Caco-2 (cell line): ENCODE measurements at regions not wholly inside any gene's neighbourhood (a gene's known extent, or its start where the extent isn't known, plus 50 kb on each side); places are given as distances from the start of the nearest gene placed in this dataset.
A peak's percentile ranks its signal among the peaks of the same experiment; 100 is the strongest.

ENCODE experiments used
- BruUV-seq: library from RNA; stranded (reverse); fragments of 400-500 nt; replicated peaks from 2 replicates; lab custom pipeline; 2021; lab: Mats Ljungman, UMichigan
- CTCF ChIA-PET: fragments of 300-600 bp; sonication (Branson Sonifier 250); formaldehyde crosslinking; loops from one replicate; lab custom pipeline; 2022; ENCODE audit warnings: antibody characterized with exemption; lab: Charles Lee
- POLR2A ChIA-PET: fragments of 300-600 bp; sonication (Branson Sonifier 250); formaldehyde crosslinking; loops from one replicate; lab custom pipeline; 2022; ENCODE audit warnings: antibody characterized with exemption; lab: Charles Lee
- DNase-seq, 2 experiments: peaks; one replicate each; pipeline versions ENCODE4 v3.0.0 to v3.0.0-alpha.2; 2020 to 2022
- H3K27me3 ChIP-seq: replicated peaks from 2 replicates; pipeline ENCODE4 v1.6.0; 2011; ENCODE audit warnings: low read length; ENCODE audit not compliant: control insufficient read depth, insufficient read depth
- H3K36me3 ChIP-seq: 2 replicates; pipeline ENCODE4 v1.5.1; 2011; ENCODE audit warnings: low read length; ENCODE audit not compliant: control insufficient read depth, insufficient read depth
- H3K4me1 ChIP-seq: fragments of 250-450 bp; sonication (Bioruptor Pico); 2 replicates; pipeline ENCODE4 v1.5.1; 2020; ENCODE audit warnings: mild to moderate bottlenecking
- H3K4me3 ChIP-seq: 2 replicates; pipeline ENCODE4 v1.5.1; 2011; ENCODE audit warnings: low read depth, mild to moderate bottlenecking, control low read depth, low read length
- H3K9me3 ChIP-seq: fragments of 250-450 bp; sonication (Bioruptor Pico); 2 replicates; pipeline ENCODE4 v1.5.1; 2020; ENCODE audit warnings: mild to moderate bottlenecking, moderate library complexity
- H3K27ac Mint-ChIP-seq: one replicate; pipeline ENCODE4 v1.8.0; 2022; ENCODE audit warnings: mixed read lengths; ENCODE audit not compliant: unreplicated experiment
- H3K27me3 Mint-ChIP-seq: one replicate; pipeline ENCODE4 v1.8.0; 2022; ENCODE audit warnings: mixed read lengths; ENCODE audit not compliant: insufficient read depth, unreplicated experiment
- H3K36me3 Mint-ChIP-seq: one replicate; pipeline ENCODE4 v1.8.0; 2022; ENCODE audit warnings: mild to moderate bottlenecking, mixed read lengths; ENCODE audit not compliant: insufficient read depth, unreplicated experiment
- H3K4me1 Mint-ChIP-seq: one replicate; pipeline ENCODE4 v1.8.0; 2022; ENCODE audit warnings: low read depth, mixed read lengths; ENCODE audit not compliant: unreplicated experiment
- H3K4me3 Mint-ChIP-seq: one replicate; pipeline ENCODE4 v1.8.0; 2022; ENCODE audit warnings: mild to moderate bottlenecking, moderate library complexity, mixed read lengths; ENCODE audit not compliant: unreplicated experiment
- H3K9me3 Mint-ChIP-seq: one replicate; pipeline ENCODE4 v1.8.0; 2022; ENCODE audit warnings: mixed read lengths; ENCODE audit not compliant: unreplicated experiment
- CTCF ChIP-seq, 2 experiments: fragments of 200-600 bp in 1 of 2; IDR thresholded peaks; 1 replicate in 1 of 2; 2 replicates in 1 of 2; pipeline versions ENCODE4 v1.5.1 to v1.8.0; 2011 to 2022; ENCODE audit warnings: antibody characterized with exemption in 1 of 2, control low read depth in 1 of 2, inconsistent platforms in 1 of 2, low read depth in 1 of 2, low read length in 1 of 2, mild to moderate bottlenecking in 1 of 2, moderate library complexity in 1 of 2; ENCODE audit not compliant: insufficient read depth in 1 of 2, severe bottlenecking in 1 of 2, unreplicated experiment in 1 of 2
- intact Hi-C: fragments of 100-400 bp; cut with micrococcal nuclease; formaldehyde crosslinking; loops from one replicate; pipeline ENCODE4 v1.10.0; 2022; ENCODE audit not compliant: unreplicated experiment

GRCh38 chr7:24483804-24484203, 89.4 kb upstream of the PALS2 start:
- no peak for DNase-seq
- no peak overlapping the region for H3K27ac Mint-ChIP-seq

GRCh38 chr7:24492576-24492975, 80.7 kb upstream of the PALS2 start:
- no peaks in the 10 kb centered on the region for H3K27me3 ChIP-seq
- H3K9me3 Mint-ChIP-seq, result no peaks in the 10 kb centered on the region

More at GRCh38 chr7:24483804-24484203, 89.4 kb upstream of the PALS2 start:
- Mint-ChIP-seq H3K9me3 (no peaks in the 10 kb centered on the region), H3K36me3 (no peaks in the 10 kb centered on the region), H3K4me1 (peaks cover 2% of the 10 kb centered on the region), H3K27me3 (no peaks in the 10 kb centered on the region), H3K4me3 (no peak overlapping the region)
- no TSS peak for BruUV-seq
- H3K9me3 ChIP-seq, result no peaks in the 10 kb centered on the region
- H3K27me3 ChIP-seq, result no peaks in the 10 kb centered on the region
- CTCF ChIA-PET, result no interaction called here
- H3K4me3 ChIP-seq, result no peak overlapping the region
- TF ChIP-seq CTCF (IDR thresholded peaks at IDR 0.05; ENCODE audit: insufficient read depth in 1 of 2, low read depth in 1 of 2, low read length in 1 of 2, severe bottlenecking in 1 of 2, unreplicated experiment in 1 of 2), result no peak
- POLR2A ChIA-PET, result no interaction called here
- H3K36me3 ChIP-seq, result no peaks in the 10 kb centered on the region
- intact Hi-C loops, result no loop called here
- H3K4me1 ChIP-seq, result no peaks in the 10 kb centered on the region

GRCh38 chr7:24494832-24495231, 78.4 kb upstream of the PALS2 start:
- H3K4me3 Mint-ChIP-seq, result no peak overlapping the region
- BruUV-seq, result no TSS peak
- no peak for DNase-seq
- TF ChIP-seq CTCF (IDR thresholded peaks at IDR 0.05; ENCODE audit: insufficient read depth in 1 of 2, low read depth in 1 of 2, low read length in 1 of 2, severe bottlenecking in 1 of 2, unreplicated experiment in 1 of 2), result peak in 1 of 2 experiments; percentile 9
- H3K36me3 ChIP-seq, result no peaks in the 10 kb centered on the region
- no peak overlapping the region for H3K4me3 ChIP-seq
- H3K36me3 Mint-ChIP-seq, result no peaks in the 10 kb centered on the region
- H3K4me1 Mint-ChIP-seq, result peaks cover 7% of the 10 kb centered on the region
- no peaks in the 10 kb centered on the region for H3K9me3 Mint-ChIP-seq
- intact Hi-C loops, result loop anchor here (10.0 kb wide), 1 partner anchor 90 kb away; no protein-coding TSS in a partner anchor
- no peaks in the 10 kb centered on the region for H3K27me3 ChIP-seq
- H3K27me3 Mint-ChIP-seq, result no peaks in the 10 kb centered on the region
- H3K4me1 ChIP-seq, result no peaks in the 10 kb centered on the region; the same call in 1 of the 2 replicates
- ChIA-PET POLR2A (no interaction called here), CTCF (no interaction called here)
- no peaks in the 10 kb centered on the region for H3K9me3 ChIP-seq
- H3K27ac Mint-ChIP-seq, result no peak overlapping the region

More at GRCh38 chr7:24492576-24492975, 80.7 kb upstream of the PALS2 start:
- no peak overlapping the region for H3K4me3 Mint-ChIP-seq
- peaks cover 7% of the 10 kb centered on the region for H3K4me1 Mint-ChIP-seq
- no peak overlapping the region for H3K4me3 ChIP-seq
- intact Hi-C loops, result loop anchor here (10.0 kb wide), 1 partner anchor 88 kb away; no protein-coding TSS in a partner anchor
- no peak for TF ChIP-seq CTCF (IDR thresholded peaks at IDR 0.05; ENCODE audit: insufficient read depth in 1 of 2, low read depth in 1 of 2, low read length in 1 of 2, severe bottlenecking in 1 of 2, unreplicated experiment in 1 of 2)
- H3K36me3 ChIP-seq, result no peaks in the 10 kb centered on the region
- H3K27me3 Mint-ChIP-seq, result no peaks in the 10 kb centered on the region
- H3K36me3 Mint-ChIP-seq, result no peaks in the 10 kb centered on the region
- no peak overlapping the region for H3K27ac Mint-ChIP-seq
- H3K4me1 ChIP-seq, result no peaks in the 10 kb centered on the region; the same call in 1 of the 2 replicates
- ChIA-PET POLR2A (no interaction called here), CTCF (no interaction called here)
- BruUV-seq, result no TSS peak
- H3K9me3 ChIP-seq, result no peaks in the 10 kb centered on the region
- no peak for DNase-seq
